Panc1 (cell line): ENCODE measurements at regions not wholly inside any gene's neighbourhood (a gene's known extent, or its start where the extent isn't known, plus 50 kb on each side); places are given as distances from the start of the nearest gene placed in this dataset.

Experiments used
- ATAC-seq: fragments of 200-7000 bp; cut with Tn5 transposase; 2 replicates; pipeline ENCODE4 v1.9.1; 2020; ENCODE audit warnings: mild to moderate bottlenecking, moderate library complexity
- BruUV-seq: library from RNA; stranded (reverse); fragments of 400-500 nt; replicated peaks from 2 replicates; lab custom pipeline; 2021; lab: Mats Ljungman, UMichigan
- CTCF ChIA-PET: fragments of 300-600 bp; sonication (Branson Sonifier 250); formaldehyde crosslinking; loops from one replicate; lab custom pipeline; 2022; ENCODE audit warnings: antibody characterized with exemption; lab: Charles Lee
- POLR2A ChIA-PET: fragments of 300-600 bp; sonication (Branson Sonifier 250); formaldehyde crosslinking; loops from one replicate; lab custom pipeline; 2022; ENCODE audit warnings: antibody characterized with exemption; lab: Charles Lee
- DNase-seq: peaks from one replicate; pipeline ENCODE4 v3.0.0-alpha.2; 2010; ENCODE audit warnings: low read depth, low spot score
- H3K27ac ChIP-seq: 2 replicates; pipeline ENCODE4 v1.5.1; 2011; ENCODE audit warnings: mild to moderate bottlenecking, low read length, inconsistent platforms
- H3K27me3 ChIP-seq: fragments of 200-500 bp; sonication (Bioruptor generic); 2 replicates; pipeline ENCODE4 v1.6.0; 2014; ENCODE audit warnings: low read length, inconsistent platforms; ENCODE audit not compliant: control insufficient read depth, insufficient read depth
- H3K36me3 ChIP-seq: fragments of 200-500 bp; sonication (Bioruptor generic); 2 replicates; pipeline ENCODE4 v1.5.1; 2014; ENCODE audit warnings: inconsistent platforms, mild to moderate bottlenecking, low read length, moderate library complexity; ENCODE audit not compliant: control insufficient read depth, insufficient read depth
- H3K4me1 ChIP-seq: 2 replicates; pipeline ENCODE4 v1.5.1; 2011; ENCODE audit warnings: inconsistent platforms, mild to moderate bottlenecking, low read length, moderate library complexity; ENCODE audit not compliant: control insufficient read depth, insufficient read depth
- H3K4me3 ChIP-seq, 2 experiments: 2 replicates each; pipeline ENCODE4 v1.5.1; 2011 to 2012; ENCODE audit warnings: low read depth in 2 of 2, low read length in 2 of 2, mild to moderate bottlenecking in 2 of 2, inconsistent platforms in 1 of 2, moderate library complexity in 1 of 2
- H3K9me3 ChIP-seq: fragments of 200-500 bp; sonication (Bioruptor generic); 2 replicates; pipeline ENCODE4 v1.5.1; 2014; ENCODE audit warnings: low read depth, mild to moderate bottlenecking, inconsistent platforms, low read length, moderate library complexity; ENCODE audit not compliant: control insufficient read depth, insufficient read depth
- POLR2AphosphoS5 ChIP-seq: IDR thresholded peaks from 2 replicates; pipeline ENCODE4 v1.6.1; 2012; ENCODE audit warnings: mild to moderate bottlenecking, low read depth, low read length, moderate library complexity
- REST ChIP-seq, 2 experiments: IDR thresholded peaks; 2 replicates each; pipeline ENCODE4 v1.6.1; 2011 to 2012; ENCODE audit warnings: low read depth in 2 of 2, control low read depth in 1 of 2, low read length in 1 of 2, mild to moderate bottlenecking in 1 of 2, moderate library complexity in 1 of 2; ENCODE audit not compliant: insufficient read depth in 1 of 2
- SIN3A ChIP-seq: IDR thresholded peaks from 2 replicates; pipeline ENCODE4 v1.6.1; 2012; ENCODE audit warnings: low read depth, mild to moderate bottlenecking, low read length, moderate library complexity, borderline replicate concordance; ENCODE audit not compliant: insufficient read depth
- TCF7L2 ChIP-seq: IDR thresholded peaks from 2 replicates; pipeline ENCODE4 v1.6.1; 2011; ENCODE audit warnings: mild to moderate bottlenecking, low read depth, low read length, inconsistent platforms
- in situ Hi-C: cut with HindIII; loops from 2 replicates; pipeline ENCODE4 v1.10.0; 2016; ENCODE audit warnings: low sequenced_read_pairs, low pct_unique_long_range_greater_than_20kb
- intact Hi-C: fragments of 100-400 bp; cut with micrococcal nuclease; formaldehyde crosslinking; loops from one replicate; pipeline ENCODE4 v1.10.0; 2022; ENCODE audit not compliant: unreplicated experiment
- TF ChIP-seq, protein P1 (sequence below): fragments of 450-650 bp; IDR thresholded peaks from 2 replicates; pipeline ENCODE4 v1.5.1; 2017; ENCODE audit warnings: mild to moderate bottlenecking

DNA sequence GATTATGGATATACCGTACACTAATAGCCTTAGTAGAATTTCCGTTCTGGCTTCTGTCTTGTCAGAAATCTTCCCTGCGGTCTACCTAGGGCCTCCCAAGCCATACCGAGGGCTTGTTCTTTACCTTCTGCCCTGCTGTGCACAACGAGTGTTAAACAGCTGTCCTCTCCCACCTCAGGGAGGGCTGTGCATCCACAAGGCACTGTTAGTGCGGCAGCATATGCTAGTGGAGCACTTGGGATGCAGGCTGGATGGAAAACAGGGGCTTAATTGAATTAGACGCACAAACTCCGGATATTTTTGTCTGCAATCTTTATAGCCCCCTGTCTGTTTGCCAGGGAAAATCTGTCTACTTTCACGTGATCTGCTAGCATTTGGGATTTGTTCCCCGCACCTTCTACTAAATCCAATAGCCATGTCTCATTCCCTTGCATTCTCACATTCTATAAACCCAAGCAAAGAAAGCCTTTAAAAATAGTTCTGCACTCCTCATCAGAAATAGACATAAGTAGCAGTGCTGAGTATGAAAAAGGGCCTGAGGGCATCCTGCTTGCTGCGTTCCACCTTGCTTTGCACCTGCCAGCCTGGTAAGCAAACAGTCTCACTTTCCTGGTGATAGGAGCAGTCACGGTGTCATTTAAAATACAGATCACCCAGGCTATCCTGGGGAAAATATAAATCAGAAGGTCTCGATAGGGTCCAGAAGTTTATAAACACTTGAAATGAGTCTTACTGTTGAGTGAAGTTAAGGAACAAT is 382.6 kb downstream of the RASEF start:
- no peak for ATAC-seq
- Histone ChIP-seq H3K4me1 (no peaks in the 10 kb centered on the region), H3K27me3 (no peaks in the 10 kb centered on the region), H3K27ac (no peak overlapping the region), H3K36me3 (no peaks in the 10 kb centered on the region), H3K4me3 (no peak overlapping the region), H3K9me3 (no peaks in the 10 kb centered on the region)
- TF ChIP-seq REST (IDR thresholded peaks at IDR 0.05; ENCODE audit: insufficient read depth in 1 of 2, low read depth in 2 of 2, low read length in 1 of 2) (no peak), SIN3A (no peak), POLR2AphosphoS5 (no peak), TCF7L2 (no peak)
- TF ChIP-seq, protein P1, sequence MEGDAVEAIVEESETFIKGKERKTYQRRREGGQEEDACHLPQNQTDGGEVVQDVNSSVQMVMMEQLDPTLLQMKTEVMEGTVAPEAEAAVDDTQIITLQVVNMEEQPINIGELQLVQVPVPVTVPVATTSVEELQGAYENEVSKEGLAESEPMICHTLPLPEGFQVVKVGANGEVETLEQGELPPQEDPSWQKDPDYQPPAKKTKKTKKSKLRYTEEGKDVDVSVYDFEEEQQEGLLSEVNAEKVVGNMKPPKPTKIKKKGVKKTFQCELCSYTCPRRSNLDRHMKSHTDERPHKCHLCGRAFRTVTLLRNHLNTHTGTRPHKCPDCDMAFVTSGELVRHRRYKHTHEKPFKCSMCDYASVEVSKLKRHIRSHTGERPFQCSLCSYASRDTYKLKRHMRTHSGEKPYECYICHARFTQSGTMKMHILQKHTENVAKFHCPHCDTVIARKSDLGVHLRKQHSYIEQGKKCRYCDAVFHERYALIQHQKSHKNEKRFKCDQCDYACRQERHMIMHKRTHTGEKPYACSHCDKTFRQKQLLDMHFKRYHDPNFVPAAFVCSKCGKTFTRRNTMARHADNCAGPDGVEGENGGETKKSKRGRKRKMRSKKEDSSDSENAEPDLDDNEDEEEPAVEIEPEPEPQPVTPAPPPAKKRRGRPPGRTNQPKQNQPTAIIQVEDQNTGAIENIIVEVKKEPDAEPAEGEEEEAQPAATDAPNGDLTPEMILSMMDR, result no peak
- no peak for DNase-seq
- CTCF ChIA-PET, result no interaction called here
- intact Hi-C loops, result no loop called here
- no TSS peak for BruUV-seq
- in situ Hi-C loops, result no loop called here
- POLR2A ChIA-PET, result no interaction called here

DNA sequence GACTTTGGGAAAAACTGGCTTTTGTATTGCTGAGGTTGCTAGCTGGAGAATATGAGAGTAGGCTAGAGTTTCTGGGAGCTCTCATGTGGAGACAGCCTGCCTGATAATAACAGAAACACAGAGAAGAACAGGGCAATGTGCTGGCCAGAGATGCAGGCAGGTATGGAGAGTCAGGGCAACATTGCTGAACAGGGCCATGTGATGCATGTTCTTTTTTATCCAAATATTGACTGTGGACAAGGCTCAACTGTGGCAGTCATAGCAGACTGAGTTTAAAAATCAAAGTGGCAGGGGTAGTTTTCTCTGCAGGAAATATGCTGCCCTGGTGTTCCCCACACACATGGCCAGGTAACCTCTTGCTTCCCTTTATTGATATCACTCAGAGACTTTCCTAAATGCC is 381.1 kb downstream of the RASEF start:
- no peaks in the 10 kb centered on the region for H3K4me1 ChIP-seq
- in situ Hi-C loops (no loop called here), intact Hi-C loops (no loop called here)
- H3K27ac ChIP-seq, result no peak overlapping the region
- no peaks in the 10 kb centered on the region for H3K9me3 ChIP-seq
- no peak for TF ChIP-seq POLR2AphosphoS5
- TF ChIP-seq REST (IDR thresholded peaks at IDR 0.05; ENCODE audit: insufficient read depth in 1 of 2, low read depth in 2 of 2, low read length in 1 of 2), result no peak
- TF ChIP-seq, protein P1, result no peak
- TF ChIP-seq TCF7L2, result no peak
- TF ChIP-seq SIN3A, result no peak
- POLR2A ChIA-PET, result no interaction called here
- no TSS peak for BruUV-seq
- no peak for ATAC-seq
- no peak for DNase-seq
- H3K4me3 ChIP-seq, result no peak overlapping the region
- no peaks in the 10 kb centered on the region for H3K27me3 ChIP-seq
- CTCF ChIA-PET, result no interaction called here
- no peaks in the 10 kb centered on the region for H3K36me3 ChIP-seq
